ENCODE measurements at regions not wholly inside any gene's neighbourhood (a gene's known extent, or its start where the extent isn't known, plus 50 kb on each side); places are given as distances from the start of the nearest gene placed in this dataset.

GRCh38 chr2:8061219-8061618 is 620.6 kb upstream of the ID2 start:
- no peak for DNase-seq
- Histone ChIP-seq H3K79me2 (ENCODE audit: control insufficient read depth, insufficient read depth, low read length, poor library complexity) (no peaks in the 10 kb centered on the region), H3K36me3 (ENCODE audit: control insufficient read depth in 1 of 2, insufficient read depth in 2 of 2, low read length in 2 of 2) (no peaks in the 10 kb centered on the region), H2BK5ac (ENCODE audit: low read depth, low read length, poor library complexity) (no peak overlapping the region), H2BK120ac (ENCODE audit: insufficient read depth, low read length, poor library complexity) (no peak overlapping the region), H3K79me1 (ENCODE audit: low read length) (no peaks in the 10 kb centered on the region), H4K91ac (ENCODE audit: low read depth, low read length) (no peak overlapping the region), H3K9me3 (ENCODE audit: insufficient read depth, low read depth, low read length) (no peaks in the 10 kb centered on the region), H4K12ac (ENCODE audit: low read depth, low read length) (no peak overlapping the region), H4K8ac (ENCODE audit: low read depth, low read length) (no peak overlapping the region), H3K4me2 (ENCODE audit: low read length) (no peak overlapping the region), H2BK12ac (ENCODE audit: low read length) (no peak overlapping the region), H3K27ac (ENCODE audit: low read depth, low read length) (no peak overlapping the region), H3K27me3 (ENCODE audit: insufficient read depth, low read length) (no peaks in the 10 kb centered on the region), H3K4ac (ENCODE audit: low read depth, low read length) (no peak overlapping the region), H3K9ac (ENCODE audit: low read length) (no peak overlapping the region), H3K18ac (ENCODE audit: low read length) (no peak overlapping the region), H3K4me1 (ENCODE audit: control insufficient read depth in 1 of 2, insufficient read depth in 2 of 2, low read length in 2 of 2) (no peaks in the 10 kb centered on the region), H3K14ac (ENCODE audit: low read length) (no peak overlapping the region), H2AFZ (ENCODE audit: insufficient read depth, low read length, poor library complexity) (no peak overlapping the region), H3K4me3 (ENCODE audit: low read depth, low read length) (no peak overlapping the region), H2AK5ac (ENCODE audit: low read length) (no peak overlapping the region), H3K23ac (ENCODE audit: low read length) (no peak overlapping the region)
- WGBS (ENCODE audit: extremely low coverage, insufficient coverage, insufficient read length) = no CpG with 5 or more reads among the region's 9 CpGs

GRCh38 chr2:8064603-8065002 is 617.3 kb upstream of the ID2 start:
- no peak overlapping the region for H3K9ac ChIP-seq (ENCODE audit: low read length)
- no peak overlapping the region for H4K12ac ChIP-seq (ENCODE audit: low read depth, low read length)
- no peak overlapping the region for H4K91ac ChIP-seq (ENCODE audit: low read depth, low read length)
- H2BK120ac ChIP-seq (ENCODE audit: insufficient read depth, low read length, poor library complexity) = no peak overlapping the region
- no peak overlapping the region for H4K8ac ChIP-seq (ENCODE audit: low read depth, low read length)
- H3K79me1 ChIP-seq (ENCODE audit: low read length) = no peaks in the 10 kb centered on the region
- no peak overlapping the region for H3K18ac ChIP-seq (ENCODE audit: low read length)
- peaks cover 1% of the 10 kb centered on the region for H3K9me3 ChIP-seq (ENCODE audit: insufficient read depth, low read depth, low read length)
- no peaks in the 10 kb centered on the region for H3K36me3 ChIP-seq (ENCODE audit: control insufficient read depth in 1 of 2, insufficient read depth in 2 of 2, low read length in 2 of 2)
- no peak overlapping the region for H3K23ac ChIP-seq (ENCODE audit: low read length)
- H3K79me2 ChIP-seq (ENCODE audit: control insufficient read depth, insufficient read depth, low read length, poor library complexity) = no peaks in the 10 kb centered on the region
- H3K14ac ChIP-seq (ENCODE audit: low read length) = no peak overlapping the region
- no CpG with 5 or more reads among the region's 5 CpGs for WGBS (ENCODE audit: extremely low coverage, insufficient coverage, insufficient read length)
- H3K4me2 ChIP-seq (ENCODE audit: low read length) = no peak overlapping the region
- H3K4ac ChIP-seq (ENCODE audit: low read depth, low read length) = no peak overlapping the region
- H2AK5ac ChIP-seq (ENCODE audit: low read length) = no peak overlapping the region
- H2AFZ ChIP-seq (ENCODE audit: insufficient read depth, low read length, poor library complexity) = no peak overlapping the region
- no peak overlapping the region for H2BK12ac ChIP-seq (ENCODE audit: low read length)
- H3K27ac ChIP-seq (ENCODE audit: low read depth, low read length) = no peak overlapping the region
- H3K27me3 ChIP-seq (ENCODE audit: insufficient read depth, low read length) = no peaks in the 10 kb centered on the region
- H2BK5ac ChIP-seq (ENCODE audit: low read depth, low read length, poor library complexity) = no peak overlapping the region
- no peak overlapping the region for H3K4me3 ChIP-seq (ENCODE audit: low read depth, low read length)
- H3K4me1 ChIP-seq (ENCODE audit: control insufficient read depth in 1 of 2, insufficient read depth in 2 of 2, low read length in 2 of 2) = no peaks in the 10 kb centered on the region
- no peak for DNase-seq

- no peaks in the 10 kb centered on the region for H3K79me1 ChIP-seq (ENCODE audit: low read length)
- no peak overlapping the region for H3K14ac ChIP-seq (ENCODE audit: low read length)
- no peak overlapping the region for H3K9ac ChIP-seq (ENCODE audit: low read length)
- H3K4ac ChIP-seq (ENCODE audit: low read depth, low read length) = no peak overlapping the region
- WGBS (ENCODE audit: extremely low coverage, insufficient coverage, insufficient read length) = no CpG with 5 or more reads among the region's 1 CpG
- no peak overlapping the region for H2BK12ac ChIP-seq (ENCODE audit: low read length)
- H3K4me1 ChIP-seq (ENCODE audit: control insufficient read depth in 1 of 2, insufficient read depth in 2 of 2, low read length in 2 of 2) = no peaks in the 10 kb centered on the region
- H4K8ac ChIP-seq (ENCODE audit: low read depth, low read length) = no peak overlapping the region
- no peak overlapping the region for H2AK5ac ChIP-seq (ENCODE audit: low read length)
- no peak overlapping the region for H2BK120ac ChIP-seq (ENCODE audit: insufficient read depth, low read length, poor library complexity)
- H3K79me2 ChIP-seq (ENCODE audit: control insufficient read depth, insufficient read depth, low read length, poor library complexity) = no peaks in the 10 kb centered on the region
- peaks cover 1% of the 10 kb centered on the region for H3K9me3 ChIP-seq (ENCODE audit: insufficient read depth, low read depth, low read length)
- no peaks in the 10 kb centered on the region for H3K36me3 ChIP-seq (ENCODE audit: control insufficient read depth in 1 of 2, insufficient read depth in 2 of 2, low read length in 2 of 2)
- no peak overlapping the region for H3K4me2 ChIP-seq (ENCODE audit: low read length)
- H4K91ac ChIP-seq (ENCODE audit: low read depth, low read length) = no peak overlapping the region
- no peak overlapping the region for H2AFZ ChIP-seq (ENCODE audit: insufficient read depth, low read length, poor library complexity)
- no peak overlapping the region for H3K18ac ChIP-seq (ENCODE audit: low read length)
- H3K4me3 ChIP-seq (ENCODE audit: low read depth, low read length) = no peak overlapping the region
- no peak for DNase-seq
- no peak overlapping the region for H3K23ac ChIP-seq (ENCODE audit: low read length)
- H4K12ac ChIP-seq (ENCODE audit: low read depth, low read length) = no peak overlapping the region
- no peaks in the 10 kb centered on the region for H3K27me3 ChIP-seq (ENCODE audit: insufficient read depth, low read length)
- H2BK5ac ChIP-seq (ENCODE audit: low read depth, low read length, poor library complexity) = no peak overlapping the region
- H3K27ac ChIP-seq (ENCODE audit: low read depth, low read length) = no peak overlapping the region
These were observed 616.7 kb upstream of the ID2 start for GRCh38 chr2:8065191-8065590.

GRCh38 chr2:8067784-8068336 is 614.0 kb upstream of the ID2 start:
- no peaks in the 10 kb centered on the region for H3K27me3 ChIP-seq (ENCODE audit: insufficient read depth, low read length)
- no peak overlapping the region for H2BK12ac ChIP-seq (ENCODE audit: low read length)
- no peak overlapping the region for H3K4me2 ChIP-seq (ENCODE audit: low read length)
- peaks cover 1% of the 10 kb centered on the region for H3K9me3 ChIP-seq (ENCODE audit: insufficient read depth, low read depth, low read length)
- no peak overlapping the region for H3K4ac ChIP-seq (ENCODE audit: low read depth, low read length)
- no peak overlapping the region for H2BK120ac ChIP-seq (ENCODE audit: insufficient read depth, low read length, poor library complexity)
- H3K18ac ChIP-seq (ENCODE audit: low read length) = no peak overlapping the region
- no peak overlapping the region for H3K4me3 ChIP-seq (ENCODE audit: low read depth, low read length)
- H4K8ac ChIP-seq (ENCODE audit: low read depth, low read length) = no peak overlapping the region
- no peak overlapping the region for H4K12ac ChIP-seq (ENCODE audit: low read depth, low read length)
- DNase-seq = no peak
- no peak overlapping the region for H2AK5ac ChIP-seq (ENCODE audit: low read length)
- H2BK5ac ChIP-seq (ENCODE audit: low read depth, low read length, poor library complexity) = no peak overlapping the region
- H3K27ac ChIP-seq (ENCODE audit: low read depth, low read length) = no peak overlapping the region
- H3K79me1 ChIP-seq (ENCODE audit: low read length) = no peaks in the 10 kb centered on the region
- no CpG with 5 or more reads among the region's 15 CpGs for WGBS (ENCODE audit: extremely low coverage, insufficient coverage, insufficient read length)
- no peaks in the 10 kb centered on the region for H3K79me2 ChIP-seq (ENCODE audit: control insufficient read depth, insufficient read depth, low read length, poor library complexity)
- no peak overlapping the region for H3K14ac ChIP-seq (ENCODE audit: low read length)
- no peak overlapping the region for H3K23ac ChIP-seq (ENCODE audit: low read length)
- H4K91ac ChIP-seq (ENCODE audit: low read depth, low read length) = no peak overlapping the region
- no peak overlapping the region for H2AFZ ChIP-seq (ENCODE audit: insufficient read depth, low read length, poor library complexity)
- no peak overlapping the region for H3K9ac ChIP-seq (ENCODE audit: low read length)
- H3K4me1 ChIP-seq (ENCODE audit: control insufficient read depth in 1 of 2, insufficient read depth in 2 of 2, low read length in 2 of 2) = no peaks in the 10 kb centered on the region
- H3K36me3 ChIP-seq (ENCODE audit: control insufficient read depth in 1 of 2, insufficient read depth in 2 of 2, low read length in 2 of 2) = no peaks in the 10 kb centered on the region

Measured in trophoblast cell (in vitro differentiated cells and primary cell).